Esophagus muscularis mucosa (tissue), 4 donors: ENCODE measurements at regions not wholly inside any gene's neighbourhood (a gene's known extent, or its start where the extent isn't known, plus 50 kb on each side); places are given as distances from the start of the nearest gene placed in this dataset.

ENCODE experiments used
- EP300 ChIP-seq: sonication (generic); formaldehyde crosslinking; IDR thresholded peaks from one replicate; pipeline ENCODE4 v1.6.1; 2017; ENCODE audit warnings: antibody characterized with exemption
- POLR2A ChIP-seq: fragments of 450-650 bp; IDR thresholded peaks from one replicate; pipeline ENCODE4 v1.6.1; 2017; ENCODE audit warnings: antibody characterized with exemption, moderate library complexity, mild to moderate bottlenecking, low read depth
- POLR2AphosphoS5 ChIP-seq, 2 donors: sonication (generic); formaldehyde crosslinking; IDR thresholded peaks; one replicate each; pipeline ENCODE4 v1.6.1; 2017; ENCODE audit warnings: antibody characterized with exemption in 2 of 2
- TF ChIP-seq, protein P1 (sequence below), 3 experiments: fragments of 200-600 bp in 2 of 3; fragments of 450-650 bp in 1 of 3; sonication (generic) in 2 of 3; IDR thresholded peaks; one replicate each; pipeline ENCODE4 v1.5.1; 2017 to 2019; ENCODE audit warnings: antibody characterized with exemption in 3 of 3, mild to moderate bottlenecking in 2 of 3, moderate library complexity in 1 of 3

DNA sequence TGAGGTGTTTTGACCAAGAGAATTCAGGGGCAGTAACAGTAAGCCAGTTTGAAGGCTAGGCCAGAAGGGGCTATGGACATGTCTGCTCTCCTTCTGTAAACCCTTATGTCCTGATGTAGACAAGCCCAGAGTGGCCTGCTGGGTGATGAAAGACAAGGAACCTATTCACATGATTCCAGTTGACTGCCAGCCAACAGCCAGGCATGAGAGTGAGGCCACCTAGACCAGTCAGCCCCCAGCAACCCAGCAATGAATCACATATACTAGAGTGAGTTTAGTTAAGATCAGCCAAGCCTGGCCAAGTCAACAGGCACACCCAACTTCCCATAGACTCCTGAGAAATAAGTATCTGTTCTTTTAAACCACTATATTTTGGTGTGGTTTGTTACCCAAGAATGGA, 1889.7 kb upstream of the CELF4 start:
- TF ChIP-seq POLR2A, result no peak
- TF ChIP-seq, protein P1, sequence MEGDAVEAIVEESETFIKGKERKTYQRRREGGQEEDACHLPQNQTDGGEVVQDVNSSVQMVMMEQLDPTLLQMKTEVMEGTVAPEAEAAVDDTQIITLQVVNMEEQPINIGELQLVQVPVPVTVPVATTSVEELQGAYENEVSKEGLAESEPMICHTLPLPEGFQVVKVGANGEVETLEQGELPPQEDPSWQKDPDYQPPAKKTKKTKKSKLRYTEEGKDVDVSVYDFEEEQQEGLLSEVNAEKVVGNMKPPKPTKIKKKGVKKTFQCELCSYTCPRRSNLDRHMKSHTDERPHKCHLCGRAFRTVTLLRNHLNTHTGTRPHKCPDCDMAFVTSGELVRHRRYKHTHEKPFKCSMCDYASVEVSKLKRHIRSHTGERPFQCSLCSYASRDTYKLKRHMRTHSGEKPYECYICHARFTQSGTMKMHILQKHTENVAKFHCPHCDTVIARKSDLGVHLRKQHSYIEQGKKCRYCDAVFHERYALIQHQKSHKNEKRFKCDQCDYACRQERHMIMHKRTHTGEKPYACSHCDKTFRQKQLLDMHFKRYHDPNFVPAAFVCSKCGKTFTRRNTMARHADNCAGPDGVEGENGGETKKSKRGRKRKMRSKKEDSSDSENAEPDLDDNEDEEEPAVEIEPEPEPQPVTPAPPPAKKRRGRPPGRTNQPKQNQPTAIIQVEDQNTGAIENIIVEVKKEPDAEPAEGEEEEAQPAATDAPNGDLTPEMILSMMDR (IDR thresholded peaks at IDR 0.05), result no peak
- no peak for TF ChIP-seq EP300
- TF ChIP-seq POLR2AphosphoS5 (IDR thresholded peaks at IDR 0.05), result no peak
